CD4-positive, alpha-beta T cell treated with Interleukin-4 for 4 hours (primary cell): ENCODE measurements at regions not wholly inside any gene's neighbourhood (a gene's known extent, or its start where the extent isn't known, plus 50 kb on each side); places are given as distances from the start of the nearest gene placed in this dataset.
"Not testable (repeated sequence)": the region's sequence is repeated elsewhere in the genome, so short reads cannot be mapped to it uniquely, and the experiment has no call there.

ENCODE experiments used
- DNase-seq: peaks from one replicate; pipeline ENCODE4 v3.0.0-alpha.2; 2020

DNA sequence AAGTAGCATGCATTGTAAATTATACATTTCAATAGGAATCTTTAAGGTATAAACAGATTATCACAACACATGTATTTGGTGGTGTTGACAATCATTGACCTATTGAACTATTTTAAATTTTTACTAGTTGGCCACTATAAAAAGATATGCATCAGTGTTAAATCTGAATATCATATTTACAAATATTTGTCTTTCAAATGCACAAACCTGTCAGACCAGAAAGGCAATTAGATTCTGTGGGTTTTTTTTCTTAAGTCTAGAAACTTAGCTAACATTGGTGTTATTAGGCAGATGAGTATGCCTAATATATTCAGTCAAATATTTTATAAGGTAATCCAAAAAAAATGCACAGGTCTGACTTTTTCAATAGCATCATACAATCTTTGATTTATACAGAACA, 241.4 kb upstream of the DGKB start:
- no peak for DNase-seq

DNA sequence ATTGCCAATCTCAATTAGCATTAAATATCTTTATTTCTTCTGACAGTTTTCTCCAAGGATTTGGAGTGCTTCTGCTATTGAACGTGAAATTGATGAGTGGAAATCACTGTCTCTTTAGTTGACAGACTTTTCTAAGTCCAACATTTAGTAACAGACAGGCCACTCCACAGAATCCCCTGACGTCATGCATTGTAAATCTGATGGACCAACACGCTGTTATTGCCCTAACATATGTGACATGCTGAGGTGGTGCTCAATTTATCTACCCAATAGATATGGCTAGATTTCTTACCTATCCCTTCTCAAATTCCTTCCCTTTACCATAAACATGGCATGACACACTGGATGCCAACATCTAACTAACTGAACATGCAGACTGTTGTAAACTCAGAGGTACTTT, 240.6 kb upstream of the DGKB start:
- DNase-seq: no peak

GRCh38 chr7:15140431-15140830, 237.9 kb upstream of the DGKB start:
- DNase-seq: no peak

GRCh38 chr7:15131661-15132060, 229.1 kb upstream of the DGKB start:
- no peak for DNase-seq

DNA sequence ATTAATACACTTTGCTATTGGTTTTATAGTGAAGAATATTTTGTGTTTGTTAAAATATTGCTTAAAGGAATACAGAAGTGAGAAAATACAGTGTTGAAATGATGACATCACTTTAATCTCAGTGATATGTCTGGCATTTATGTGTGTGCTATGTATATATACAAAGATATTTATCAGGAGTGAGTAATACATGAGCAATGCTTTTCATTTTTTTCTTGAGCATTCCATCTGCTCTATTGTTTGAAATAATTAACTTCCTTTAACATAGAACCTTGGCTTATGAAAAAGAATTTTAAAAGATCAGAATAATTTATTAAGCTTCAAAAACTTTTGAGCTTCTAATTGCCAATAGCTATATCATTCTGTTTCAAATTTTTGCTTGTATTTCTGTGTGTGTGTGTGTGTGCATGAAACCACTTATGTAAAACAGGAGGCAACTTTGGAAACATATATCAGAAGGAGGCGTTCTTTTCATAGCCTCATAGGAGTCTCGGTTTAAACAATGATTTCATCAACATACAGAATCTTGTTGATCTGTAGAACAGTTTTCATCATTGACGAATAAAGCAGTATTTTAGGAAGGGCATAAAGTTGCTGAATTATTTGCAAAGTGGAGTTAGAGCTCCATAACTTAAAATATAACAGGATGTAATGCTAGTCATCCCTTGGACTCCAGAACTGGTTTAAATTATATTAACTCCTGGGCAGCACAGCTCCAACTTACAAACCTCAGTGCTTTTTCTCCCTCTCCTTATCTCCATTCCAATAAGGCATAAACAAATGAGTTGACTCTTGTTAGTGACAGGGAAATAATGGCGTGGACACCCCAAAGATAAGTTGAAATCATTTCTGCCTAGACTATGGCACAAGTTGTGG, 228.4 kb upstream of the DGKB start:
- DNase-seq: no peak

DNA sequence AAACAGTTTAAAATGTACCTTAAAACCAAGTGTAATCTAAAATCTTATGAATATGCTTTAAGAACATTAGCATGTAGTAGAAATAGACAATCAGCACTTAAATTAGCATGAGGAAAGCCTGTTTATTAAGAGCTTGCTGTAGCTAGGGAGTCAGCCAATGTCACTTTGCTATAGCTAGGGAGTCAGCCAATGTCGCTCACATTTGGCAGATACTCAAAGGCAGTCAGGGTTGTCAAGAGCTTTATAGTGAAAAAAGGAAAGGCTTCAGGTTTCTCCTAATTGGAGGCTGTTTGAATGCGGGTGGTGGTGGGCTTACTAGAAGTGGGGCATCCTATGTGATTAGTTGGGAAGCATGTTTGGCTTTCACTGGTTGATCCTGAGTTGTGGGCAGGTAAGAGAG, 226.2 kb upstream of the DGKB start:
- no peak for DNase-seq

DNA sequence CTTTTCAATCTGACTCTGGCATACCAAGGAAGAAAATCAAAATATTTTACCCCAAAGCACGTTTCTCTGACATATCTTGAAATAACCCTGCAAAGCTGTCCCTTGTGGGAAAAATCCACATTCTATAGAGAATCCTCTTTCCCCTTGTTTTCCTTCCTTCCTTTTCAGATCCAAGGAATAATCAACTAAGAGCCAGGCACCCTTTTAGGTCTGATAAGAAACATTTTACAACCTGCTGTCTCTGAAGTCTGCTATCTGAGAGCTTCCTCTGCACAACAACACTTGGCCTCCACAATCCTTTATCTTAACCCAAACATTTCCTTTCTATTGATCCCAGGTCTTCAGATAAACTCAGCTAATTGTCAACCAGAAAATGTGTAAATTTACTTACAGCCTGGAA, 224.1 kb upstream of the DGKB start:
- DNase-seq: not testable (repeated sequence)

DNA sequence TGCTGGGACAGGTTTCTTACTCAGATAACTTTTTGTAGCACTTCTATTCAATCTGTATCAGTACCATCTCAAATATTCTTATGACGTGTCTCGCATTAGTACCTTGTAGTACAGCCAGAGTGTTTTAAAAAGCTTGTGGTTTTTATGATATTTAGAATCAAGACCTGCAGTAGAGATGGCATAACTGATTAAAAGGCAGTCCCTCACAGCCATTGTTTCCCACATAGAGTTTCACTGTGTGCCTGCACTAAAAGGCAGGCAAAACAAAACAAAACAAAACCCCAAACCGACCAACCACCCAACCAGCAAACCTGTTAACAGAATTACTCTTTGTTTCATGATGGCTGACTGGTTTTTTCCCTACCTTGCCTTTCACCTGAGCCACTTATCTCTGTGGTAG, 221.3 kb upstream of the DGKB start:
- DNase-seq: no peak

- DNase-seq: no peak
Observed at GRCh38 chr7:15113752-15114151, 211.2 kb upstream of the DGKB start.

- DNase-seq: no peak
Observed at GRCh38 chr7:15105711-15106110, 203.2 kb upstream of the DGKB start.

GRCh38 chr7:15104411-15105092, 202.0 kb upstream of the DGKB start:
- DNase-seq: no peak

- DNase-seq: no peak
Observed at GRCh38 chr7:15099074-15099473, 196.5 kb upstream of the DGKB start.

DNA sequence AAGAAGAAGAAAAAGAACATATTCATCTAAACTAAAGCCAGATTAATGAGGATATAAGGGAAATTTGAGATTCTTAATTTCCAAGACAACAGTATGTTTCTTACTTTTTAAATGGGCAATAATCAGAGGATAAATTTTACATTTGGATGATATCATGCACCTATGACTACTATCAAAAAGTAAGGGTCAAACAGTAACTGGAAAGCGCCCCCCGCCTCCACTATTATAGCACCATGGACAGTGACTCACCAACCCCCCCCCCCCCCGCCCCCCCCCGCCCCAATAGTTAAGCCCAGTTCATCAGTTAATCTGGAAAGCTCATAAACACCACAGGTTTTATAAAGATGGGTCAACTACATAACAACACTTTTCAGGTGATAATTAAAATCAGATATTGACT, 194.3 kb upstream of the DGKB start:
- DNase-seq: no peak

- DNase-seq: no peak
Observed at GRCh38 chr7:15094989-15095388, 192.4 kb upstream of the DGKB start.

DNA sequence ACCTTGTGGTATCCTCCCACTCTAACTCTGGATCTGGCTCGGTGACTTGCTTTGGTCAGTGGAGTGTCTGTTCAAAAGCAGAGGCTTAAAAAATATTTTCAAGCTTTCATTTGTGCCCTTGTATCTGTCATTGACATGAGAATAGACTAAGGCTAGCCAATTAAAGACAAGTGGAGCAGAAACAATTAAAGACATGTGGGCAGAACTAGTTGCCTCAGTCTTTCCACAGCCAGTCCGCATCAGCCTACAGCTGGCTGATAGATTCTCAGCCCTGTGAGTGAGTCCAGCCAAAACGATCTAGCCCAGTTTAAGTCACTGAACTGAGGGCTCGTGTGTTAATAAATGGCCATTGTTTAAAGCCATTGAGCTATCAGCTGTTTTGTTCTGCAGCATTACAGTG, 185.2 kb upstream of the DGKB start:
- DNase-seq: no peak

GRCh38 chr7:15086862-15087261, 184.3 kb upstream of the DGKB start:
- no peak for DNase-seq

DNA sequence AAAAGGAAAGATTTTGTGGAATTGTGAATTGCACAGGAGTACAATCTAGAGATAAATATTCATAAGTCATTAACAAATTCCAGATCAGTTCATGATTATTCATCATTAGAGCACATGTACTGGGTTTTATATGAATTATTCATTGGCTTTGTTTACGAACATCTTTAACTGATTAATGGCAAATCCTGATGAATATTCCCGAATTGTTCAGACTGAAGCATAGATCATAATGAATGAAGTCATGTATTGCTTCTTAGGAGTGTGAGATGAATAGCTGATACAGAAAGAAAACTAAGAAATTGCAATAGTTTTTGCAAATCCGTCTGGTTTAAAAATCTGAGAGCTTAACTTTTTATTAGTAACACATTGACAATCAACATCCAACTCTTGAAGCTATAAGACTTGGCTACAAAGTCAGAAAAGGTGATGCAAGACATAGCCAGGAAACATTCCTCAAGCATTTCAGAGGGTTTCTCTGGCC, 183.6 kb upstream of the DGKB start:
- DNase-seq: no peak

DNA sequence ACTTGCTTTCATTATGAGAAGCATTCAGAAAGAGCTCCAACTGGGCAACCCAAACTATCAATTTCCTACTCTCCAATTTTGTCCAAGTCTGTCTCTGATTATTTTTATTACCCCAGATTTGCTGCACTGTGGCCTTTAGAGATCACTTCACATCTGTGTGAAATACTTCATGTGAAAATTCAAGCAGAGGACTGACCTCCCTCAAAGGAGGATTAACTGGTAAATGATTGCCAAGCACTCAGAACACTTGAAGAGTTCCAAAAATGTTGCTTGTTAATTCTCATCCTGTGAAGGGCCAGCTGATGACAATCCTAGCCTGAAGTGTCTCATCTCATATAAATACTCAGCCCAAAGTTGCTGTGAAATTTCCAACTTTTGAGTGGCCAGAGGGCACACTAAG, 182.8 kb upstream of the DGKB start:
- no peak for DNase-seq

- no peak for DNase-seq
Observed at GRCh38 chr7:15084368-15084767, 181.8 kb upstream of the DGKB start.

DNA sequence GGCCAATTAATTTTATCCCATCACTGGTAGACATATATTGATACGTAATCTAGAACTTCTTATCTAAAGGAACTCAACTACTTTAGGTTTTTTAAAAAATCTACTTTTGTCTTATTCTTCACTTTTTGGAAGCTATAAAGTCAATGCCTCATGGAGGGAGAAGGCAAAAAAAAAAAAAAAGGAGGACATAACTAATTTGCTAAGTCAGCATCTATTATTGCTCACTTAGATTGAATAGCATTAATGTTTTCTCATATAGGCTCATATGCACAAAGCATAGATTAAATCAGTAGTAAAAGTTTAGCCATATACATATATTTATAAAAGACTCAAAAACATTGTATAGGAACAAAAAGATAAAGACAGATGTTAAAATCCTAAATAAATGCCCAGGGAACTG, 179.3 kb upstream of the DGKB start:
- DNase-seq: no peak

- no peak for DNase-seq
Observed at GRCh38 chr7:15073301-15073700, 170.8 kb upstream of the DGKB start.

DNA sequence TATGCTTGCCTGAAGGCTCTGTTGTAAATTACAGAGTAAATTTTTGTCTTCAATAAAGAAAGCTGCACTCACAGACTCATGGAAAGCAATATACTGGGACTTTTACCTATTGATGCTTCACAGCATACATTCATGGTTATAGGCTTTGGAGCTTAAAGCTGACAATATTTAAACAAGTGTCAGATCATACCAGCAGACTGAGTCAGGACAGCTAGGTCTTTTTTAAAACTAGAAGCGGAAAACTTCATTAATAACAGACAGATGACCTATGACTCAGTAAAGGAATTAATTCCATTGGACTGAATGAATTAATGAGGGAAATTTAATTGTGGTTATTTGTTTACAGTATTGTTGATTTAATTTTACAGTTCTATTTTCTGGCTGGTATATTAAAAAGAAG, 165.8 kb upstream of the DGKB start:
- DNase-seq: no peak

DNA sequence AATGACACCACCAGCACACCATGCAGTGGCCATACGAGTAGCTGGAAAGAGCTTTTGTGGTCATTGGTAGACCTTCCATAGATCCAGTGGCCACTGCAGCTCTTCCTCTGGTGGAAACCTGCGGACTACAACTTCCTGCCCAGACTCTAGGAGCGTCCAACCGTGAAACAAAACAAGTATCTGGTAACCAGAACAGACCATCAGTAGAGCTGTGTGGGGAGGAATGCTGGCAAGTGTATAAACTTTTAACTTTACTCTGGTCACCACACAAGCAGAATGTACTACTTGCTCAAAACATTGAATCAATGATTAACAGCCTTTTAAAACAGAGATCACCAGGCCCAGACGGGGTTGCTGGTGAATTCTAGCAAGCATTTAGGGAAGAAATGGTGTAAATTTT, 154.7 kb upstream of the DGKB start:
- no peak for DNase-seq

GRCh38 chr7:15054304-15054703, 151.8 kb upstream of the DGKB start:
- DNase-seq: not testable (repeated sequence)

DNA sequence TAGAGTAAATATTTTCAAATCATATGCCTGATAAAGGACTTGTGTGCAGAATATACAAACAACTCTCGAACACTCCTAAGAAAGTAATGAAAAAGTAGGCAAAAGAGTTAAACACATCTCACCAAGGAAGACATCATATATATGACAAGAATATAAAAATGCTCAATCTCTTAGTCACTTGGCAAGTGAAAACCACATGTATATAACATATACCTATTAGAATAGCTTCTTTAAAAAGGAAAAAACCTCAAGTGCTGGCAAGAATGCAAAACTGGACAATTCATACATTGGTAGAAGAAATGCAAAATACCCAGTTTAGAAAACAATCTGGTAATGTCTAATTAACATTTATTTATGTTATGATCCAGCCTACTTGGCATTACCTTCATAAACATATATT, 146.6 kb upstream of the DGKB start:
- DNase-seq: no peak
